ENCODE measurements at regions not wholly inside any gene's neighbourhood (a gene's known extent, or its start where the extent isn't known, plus 50 kb on each side); places are given as distances from the start of the nearest gene placed in this dataset.

- DNase-seq (ENCODE audit: low read depth): no peak
Measured at GRCh38 chr3:106617276-106617675, 748.5 kb upstream of the CBLB start.

DNA sequence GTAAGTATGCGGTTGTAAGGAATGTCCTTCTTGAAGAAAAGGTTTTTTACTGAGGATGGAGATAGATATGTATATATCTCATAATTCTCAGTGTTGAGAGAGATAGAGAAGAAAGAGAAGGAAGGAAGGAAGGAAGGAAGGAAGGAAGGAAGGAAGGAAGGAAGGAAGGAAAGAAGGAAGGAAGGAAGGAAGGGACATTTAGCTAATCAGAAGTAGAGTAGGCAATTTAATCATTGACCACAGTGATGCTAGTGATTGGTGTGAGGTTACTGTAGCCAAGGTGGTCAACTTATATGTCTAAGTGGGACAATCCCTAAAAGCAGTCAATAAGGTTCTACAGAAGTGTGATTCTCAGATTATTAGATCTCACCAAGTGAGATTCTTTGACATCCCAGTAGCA, 751.8 kb upstream of the CBLB start:
- no peak for DNase-seq (ENCODE audit: low read depth)

- no peak for DNase-seq (ENCODE audit: low read depth)
Measured at GRCh38 chr3:106624154-106624553, 753.1 kb upstream of the CCDC54 start.

DNA sequence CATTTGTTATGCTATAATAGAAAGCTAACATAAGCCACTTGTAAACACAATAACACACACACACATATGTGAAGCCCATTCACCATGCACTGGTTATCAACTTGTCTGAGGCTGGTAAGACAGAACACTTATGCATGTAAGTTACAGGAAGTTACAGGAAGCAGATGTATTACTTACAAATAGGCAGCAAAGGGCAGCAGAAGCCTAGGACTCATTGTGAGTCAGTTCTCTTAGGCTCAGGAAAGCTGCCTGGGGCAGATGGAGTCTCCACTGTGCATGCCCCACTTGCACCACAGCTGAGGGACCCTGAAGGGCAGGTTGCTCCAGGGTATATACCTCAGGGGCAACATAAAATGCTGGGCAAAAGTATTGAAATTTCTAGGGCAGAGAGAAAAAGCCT, 748.8 kb upstream of the CCDC54 start:
- DNase-seq (ENCODE audit: low read depth): no peak

GRCh38 chr3:106629215-106629832, 747.9 kb upstream of the CCDC54 start:
- DNase-seq (ENCODE audit: low read depth): no peak

DNA sequence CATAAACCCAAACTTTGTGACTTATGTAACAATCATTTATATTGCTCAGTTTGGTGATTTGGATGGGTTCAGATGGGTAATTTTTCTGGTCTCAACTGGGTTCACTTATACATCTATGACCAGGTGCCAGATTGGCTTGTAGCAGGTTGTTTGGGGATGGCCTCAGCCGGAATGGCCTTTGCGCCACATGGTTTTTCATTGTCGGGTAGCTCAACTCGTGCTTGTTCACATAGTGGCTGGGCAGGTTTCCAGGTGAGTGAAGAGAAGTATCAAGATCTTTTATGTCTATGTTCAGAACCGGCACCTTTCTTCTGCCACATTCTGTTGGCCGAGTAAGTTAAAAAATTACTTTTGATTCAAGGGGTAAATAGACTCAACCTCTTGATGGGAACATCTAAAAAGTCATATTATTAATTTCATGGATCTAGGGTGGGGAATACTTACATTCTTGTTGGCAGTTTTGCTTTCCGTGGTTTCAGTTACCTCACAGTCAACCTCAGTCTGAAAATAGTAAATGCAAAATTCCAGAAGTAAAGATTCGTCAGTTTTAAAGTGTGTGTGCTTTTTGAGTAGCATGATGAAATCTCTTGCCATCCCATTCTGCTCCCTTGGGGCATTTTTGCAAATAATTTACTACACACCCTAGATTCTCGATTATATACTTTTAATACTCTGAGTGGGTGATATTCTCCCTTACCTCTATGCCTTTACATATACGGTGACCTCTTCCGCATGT, 745.7 kb upstream of the CCDC54 start:
- DNase-seq (ENCODE audit: low read depth): no peak

- DNase-seq (ENCODE audit: low read depth): no peak
Measured at GRCh38 chr3:106635271-106635670, 742.0 kb upstream of the CCDC54 start.

GRCh38 chr3:106635826-106636225, 741.4 kb upstream of the CCDC54 start:
- DNase-seq (ENCODE audit: low read depth): no peak

GRCh38 chr3:106640353-106640752, 736.9 kb upstream of the CCDC54 start:
- DNase-seq (ENCODE audit: low read depth): no peak

GRCh38 chr3:106642161-106642560, 735.1 kb upstream of the CCDC54 start:
- DNase-seq (ENCODE audit: low read depth): no peak

DNA sequence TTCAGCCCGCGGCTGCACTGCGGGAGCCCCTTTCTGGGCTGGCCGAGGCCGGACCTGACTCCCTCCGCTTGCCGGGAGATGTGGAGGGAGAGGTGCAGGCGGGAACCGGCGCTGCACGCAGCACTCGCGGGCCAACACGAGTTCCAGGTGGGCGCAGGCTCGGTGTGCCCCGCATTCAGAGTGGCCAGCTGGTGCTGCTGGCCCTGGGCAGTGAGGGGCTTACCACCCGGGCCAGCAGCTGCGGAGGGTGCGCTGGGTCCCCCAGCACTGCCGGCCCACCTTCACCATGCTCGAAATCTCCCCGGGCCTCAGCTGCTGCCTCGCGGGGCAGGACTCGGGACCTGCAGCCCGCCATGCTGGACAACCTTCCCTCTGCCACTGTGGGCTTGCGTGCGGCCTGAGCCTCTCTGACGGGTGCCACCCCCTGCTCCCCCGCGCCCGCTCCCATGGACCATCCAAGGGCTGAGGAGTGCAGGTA, 733.5 kb upstream of the CCDC54 start:
- DNase-seq (ENCODE audit: low read depth): no peak

GRCh38 chr3:106673926-106674569, 703.2 kb upstream of the CCDC54 start:
- no peak for DNase-seq (ENCODE audit: low read depth)

DNA sequence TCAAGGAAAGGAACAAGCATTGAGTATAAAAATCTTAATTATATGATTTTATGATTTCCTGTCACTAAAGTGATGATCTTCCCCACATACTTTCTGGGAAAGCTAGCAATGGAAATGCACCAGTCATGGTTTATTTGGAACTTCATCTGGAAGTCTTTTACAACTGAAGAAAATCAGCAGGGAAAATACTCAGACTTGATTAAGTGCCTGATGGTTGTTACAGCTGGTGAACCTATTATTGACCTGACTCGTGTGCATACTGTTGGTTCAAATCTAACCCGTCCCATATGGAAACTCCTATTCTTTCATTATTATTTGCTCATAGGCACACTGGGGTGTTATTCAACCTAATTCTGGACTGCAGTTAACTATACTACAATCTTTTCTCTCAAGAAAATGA, 701.8 kb upstream of the CCDC54 start:
- DNase-seq (ENCODE audit: low read depth): no peak

DNA sequence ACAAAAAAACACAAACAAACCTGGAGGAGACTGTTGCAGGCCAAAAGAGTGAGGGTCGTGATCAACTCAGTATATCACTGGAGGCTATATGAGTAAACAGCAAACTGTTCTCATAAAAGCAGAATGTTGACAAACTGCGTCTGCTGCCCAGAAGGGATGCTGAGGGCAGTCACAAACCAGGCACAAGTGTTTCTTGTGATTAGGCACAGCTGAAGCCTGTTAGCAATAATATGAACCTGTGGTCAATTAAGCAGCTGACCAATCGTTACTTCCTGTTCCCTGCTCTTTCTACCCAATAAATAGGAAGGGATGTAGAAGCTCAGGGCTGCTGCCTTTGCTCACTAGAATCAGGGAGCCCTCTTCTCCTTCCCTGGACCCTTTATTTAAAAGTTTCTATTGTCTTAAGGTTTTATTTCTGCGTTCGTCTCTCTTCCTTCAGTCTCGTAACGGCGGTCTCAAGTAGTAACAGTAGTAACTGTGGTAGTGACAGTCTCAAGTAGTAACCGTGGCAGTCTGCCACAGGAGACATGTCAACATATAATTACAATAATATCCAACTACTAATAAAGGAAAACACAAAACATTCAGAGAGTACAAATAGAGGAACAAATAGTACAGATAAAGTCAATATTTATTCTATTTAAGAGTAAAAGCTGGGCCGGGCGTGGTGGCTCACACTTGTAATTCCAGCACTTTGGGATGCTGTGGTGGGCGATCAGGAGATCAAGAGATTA, 698.4 kb upstream of the CCDC54 start:
- DNase-seq (ENCODE audit: low read depth): no peak

DNA sequence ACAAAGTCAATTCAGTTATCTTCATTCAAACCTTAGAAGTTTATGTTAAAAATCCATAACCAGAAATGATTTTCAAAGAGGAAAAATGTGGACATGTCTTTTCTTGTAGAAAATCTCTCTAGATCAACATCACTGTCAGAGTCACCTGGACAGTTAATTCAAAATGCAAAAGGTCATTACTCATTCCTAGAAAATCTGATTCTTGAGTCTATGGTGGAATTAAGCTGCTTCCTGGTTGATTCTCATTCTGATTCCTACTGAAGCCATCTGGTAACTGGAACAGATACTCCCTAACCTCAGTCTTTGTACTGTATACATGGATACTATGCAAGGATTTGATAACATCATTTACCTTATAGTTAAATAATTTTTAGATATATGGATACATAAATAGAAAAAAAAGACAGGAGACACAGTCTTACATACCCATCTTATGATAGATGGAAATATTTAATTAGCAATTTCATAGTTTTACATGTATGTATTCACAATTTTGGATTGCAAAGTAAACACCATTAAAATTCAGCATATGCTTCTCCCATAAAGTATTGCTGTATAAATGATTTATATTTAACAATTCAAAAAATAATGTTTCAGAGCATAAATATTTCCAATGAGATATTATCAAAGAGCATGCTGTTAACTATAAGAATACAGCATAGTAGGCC, 693.2 kb upstream of the CCDC54 start:
- DNase-seq (ENCODE audit: low read depth): no peak

GRCh38 chr3:106685745-106686144, 691.5 kb upstream of the CCDC54 start:
- DNase-seq (ENCODE audit: low read depth): no peak

GRCh38 chr3:106687905-106688304, 689.3 kb upstream of the CCDC54 start:
- DNase-seq (ENCODE audit: low read depth): no peak

DNA sequence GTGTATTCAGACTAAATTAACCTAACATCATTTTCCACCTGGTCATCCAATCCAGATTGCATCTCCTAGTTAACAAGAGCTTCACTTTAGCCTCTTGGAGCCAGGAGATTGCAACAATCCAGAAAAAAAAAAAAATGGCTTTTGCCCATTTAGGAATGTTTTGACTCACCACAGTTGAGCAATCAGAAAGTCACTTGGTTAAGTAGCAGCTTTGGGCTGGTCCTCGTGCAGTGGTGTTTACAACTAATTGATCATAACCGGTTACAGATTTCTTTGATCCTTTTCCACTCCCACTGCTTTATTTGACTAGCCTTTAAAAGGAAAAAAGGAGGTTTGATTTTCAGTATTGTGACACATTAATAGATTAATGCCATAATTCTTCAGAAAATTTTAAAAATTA, 688.8 kb upstream of the CCDC54 start:
- DNase-seq (ENCODE audit: low read depth): no peak

- no peak for DNase-seq (ENCODE audit: low read depth)
Measured at GRCh38 chr3:106691476-106691875, 685.8 kb upstream of the CCDC54 start.

GRCh38 chr3:106692624-106693023, 684.6 kb upstream of the CCDC54 start:
- DNase-seq (ENCODE audit: low read depth): no peak

DNA sequence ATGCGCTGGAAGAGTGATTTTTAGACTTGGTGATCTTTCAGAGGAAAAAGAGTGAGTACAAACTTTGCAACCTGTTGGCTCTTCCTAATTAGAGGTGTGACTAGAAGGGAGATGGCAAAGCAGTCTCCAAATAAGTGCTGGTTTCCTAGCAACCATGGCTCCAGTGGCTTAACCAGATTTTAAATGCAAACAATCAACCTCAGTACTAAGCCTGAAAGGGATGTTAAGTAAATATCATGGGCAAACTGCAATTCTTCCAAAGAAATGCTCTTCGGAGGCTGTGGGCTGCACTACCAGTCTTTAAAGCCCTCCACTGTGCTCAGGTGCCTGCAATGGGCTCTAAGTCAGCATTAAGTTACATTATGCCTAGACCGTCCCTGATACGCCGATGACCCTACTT, 678.1 kb upstream of the CCDC54 start:
- no peak for DNase-seq (ENCODE audit: low read depth)

DNA sequence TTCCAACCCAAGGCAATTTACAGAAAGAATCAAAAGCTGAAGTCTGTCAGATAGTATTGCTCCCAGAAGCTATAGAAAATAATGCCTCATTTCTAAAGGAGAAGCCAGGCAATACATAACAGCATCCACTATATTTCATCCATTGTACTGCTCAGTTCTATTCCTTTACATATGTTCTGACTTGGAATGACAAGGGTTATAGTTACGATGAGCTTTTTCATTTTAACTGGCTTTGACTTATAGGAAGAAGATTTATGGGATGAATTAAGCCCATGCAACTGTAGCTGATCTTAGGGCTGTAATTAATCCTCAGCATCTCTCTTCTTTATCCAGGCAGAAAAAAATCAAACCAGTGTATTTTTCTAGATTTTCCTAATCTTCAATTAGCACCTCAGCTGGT, 676.3 kb upstream of the CCDC54 start:
- DNase-seq (ENCODE audit: low read depth): no peak

Measured in activated T-helper 1 cell treated with Interleukin-2 at 50 U/mL for 16 hours (primary cell).